Prostate gland (tissue), 2 donors: ENCODE measurements at regions not wholly inside any gene's neighbourhood (a gene's known extent, or its start where the extent isn't known, plus 50 kb on each side); places are given as distances from the start of the nearest gene placed in this dataset.

Experiments used
- POLR2A ChIP-seq: fragments of 450-650 bp; IDR thresholded peaks from one replicate; pipeline ENCODE4 v1.6.1; 2016; ENCODE audit warnings: antibody characterized with exemption, mild to moderate bottlenecking
- POLR2AphosphoS5 ChIP-seq: sonication (generic); formaldehyde crosslinking; IDR thresholded peaks from one replicate; pipeline ENCODE4 v1.6.1; 2017; ENCODE audit warnings: antibody characterized with exemption
- TF ChIP-seq, protein P1 (sequence below), 4 experiments: fragments of 200-600 bp in 2 of 4; fragments of 450-650 bp in 2 of 4; sonication (generic) in 2 of 4; IDR thresholded peaks; 1 replicate in 3 of 4; 2 replicates in 1 of 4; pipeline ENCODE4 v1.5.1; 2016 to 2019; ENCODE audit warnings: antibody characterized with exemption in 4 of 4, mild to moderate bottlenecking in 2 of 4, moderate library complexity in 2 of 4

DNA sequence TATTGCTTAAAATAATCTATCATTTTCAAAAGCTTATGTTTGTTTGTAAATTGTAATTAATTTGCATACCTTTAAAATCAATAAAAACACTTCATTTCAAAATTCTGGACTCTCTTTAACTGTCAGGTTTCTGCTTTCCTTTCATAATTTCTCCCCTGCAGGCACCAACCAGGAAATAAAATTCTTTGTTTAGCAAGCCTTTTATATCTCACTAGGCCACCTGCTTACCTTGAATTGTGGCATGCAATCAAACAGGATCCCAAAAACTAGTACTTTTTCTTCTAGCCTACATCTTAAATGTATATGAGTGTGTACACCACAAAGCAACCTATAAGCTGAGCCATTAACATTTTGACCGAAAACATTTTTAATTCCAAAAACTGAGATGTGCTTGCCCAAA lies 233.1 kb downstream of the NR4A2 start:
- TF ChIP-seq POLR2AphosphoS5 (no peak), POLR2A (no peak)
- TF ChIP-seq, protein P1, sequence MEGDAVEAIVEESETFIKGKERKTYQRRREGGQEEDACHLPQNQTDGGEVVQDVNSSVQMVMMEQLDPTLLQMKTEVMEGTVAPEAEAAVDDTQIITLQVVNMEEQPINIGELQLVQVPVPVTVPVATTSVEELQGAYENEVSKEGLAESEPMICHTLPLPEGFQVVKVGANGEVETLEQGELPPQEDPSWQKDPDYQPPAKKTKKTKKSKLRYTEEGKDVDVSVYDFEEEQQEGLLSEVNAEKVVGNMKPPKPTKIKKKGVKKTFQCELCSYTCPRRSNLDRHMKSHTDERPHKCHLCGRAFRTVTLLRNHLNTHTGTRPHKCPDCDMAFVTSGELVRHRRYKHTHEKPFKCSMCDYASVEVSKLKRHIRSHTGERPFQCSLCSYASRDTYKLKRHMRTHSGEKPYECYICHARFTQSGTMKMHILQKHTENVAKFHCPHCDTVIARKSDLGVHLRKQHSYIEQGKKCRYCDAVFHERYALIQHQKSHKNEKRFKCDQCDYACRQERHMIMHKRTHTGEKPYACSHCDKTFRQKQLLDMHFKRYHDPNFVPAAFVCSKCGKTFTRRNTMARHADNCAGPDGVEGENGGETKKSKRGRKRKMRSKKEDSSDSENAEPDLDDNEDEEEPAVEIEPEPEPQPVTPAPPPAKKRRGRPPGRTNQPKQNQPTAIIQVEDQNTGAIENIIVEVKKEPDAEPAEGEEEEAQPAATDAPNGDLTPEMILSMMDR (IDR thresholded peaks at IDR 0.05) = no peak
